HG03575 (cell line): ENCODE measurements at regions not wholly inside any gene's neighbourhood (a gene's known extent, or its start where the extent isn't known, plus 50 kb on each side); places are given as distances from the start of the nearest gene placed in this dataset.

ENCODE experiments used
- ATAC-seq: cut with Tn5 transposase; IDR thresholded peaks from one replicate; pipeline ENCODE4 v1.9.1; 2021; ENCODE audit not compliant: unreplicated experiment, insufficient number of reproducible peaks, low FRiP score; ENCODE audit errors: extremely low read depth

DNA sequence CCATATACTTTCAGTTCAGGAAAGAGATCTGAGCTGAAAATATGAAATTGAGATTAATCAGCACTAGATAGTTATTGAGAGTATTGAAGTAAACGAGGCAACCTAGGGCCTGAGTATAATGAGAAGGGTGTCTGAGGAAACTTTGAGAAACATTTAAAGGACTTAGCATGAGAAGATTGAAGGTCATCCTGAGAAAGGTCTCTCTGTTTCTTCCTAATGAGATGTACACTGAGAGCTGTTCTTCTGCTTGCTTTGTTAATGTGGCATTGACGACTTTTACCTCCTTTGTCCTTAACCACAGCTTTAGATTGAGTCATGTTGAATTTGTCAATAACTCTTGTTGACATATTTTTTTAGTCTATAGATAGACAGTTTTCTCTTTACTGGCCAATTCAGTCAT lies 145.1 kb upstream of the ACTBL2 start:
- no peak for ATAC-seq

DNA sequence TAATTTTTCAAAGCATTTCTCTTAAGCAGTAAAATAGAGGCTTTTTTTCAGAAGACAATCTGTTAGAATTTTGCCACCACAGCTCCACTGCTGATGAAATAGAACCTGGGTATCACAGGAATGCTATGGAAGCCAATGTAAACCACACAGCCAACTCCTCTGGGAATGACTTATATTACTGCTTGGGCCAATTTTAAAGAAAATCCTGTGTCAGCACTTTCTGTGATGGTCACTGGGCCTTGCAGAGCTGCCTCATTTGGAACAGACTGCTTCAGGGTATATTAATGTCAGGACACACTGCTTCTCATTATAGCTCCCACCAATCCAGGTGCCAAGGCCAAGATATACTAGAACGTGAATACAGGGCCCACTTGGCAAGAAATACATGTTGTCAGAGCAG lies 144.1 kb upstream of the ACTBL2 start:
- ATAC-seq = no peak

- ATAC-seq = no peak
These were observed 139.0 kb upstream of the ACTBL2 start for GRCh38 chr5:57621624-57622023.

DNA sequence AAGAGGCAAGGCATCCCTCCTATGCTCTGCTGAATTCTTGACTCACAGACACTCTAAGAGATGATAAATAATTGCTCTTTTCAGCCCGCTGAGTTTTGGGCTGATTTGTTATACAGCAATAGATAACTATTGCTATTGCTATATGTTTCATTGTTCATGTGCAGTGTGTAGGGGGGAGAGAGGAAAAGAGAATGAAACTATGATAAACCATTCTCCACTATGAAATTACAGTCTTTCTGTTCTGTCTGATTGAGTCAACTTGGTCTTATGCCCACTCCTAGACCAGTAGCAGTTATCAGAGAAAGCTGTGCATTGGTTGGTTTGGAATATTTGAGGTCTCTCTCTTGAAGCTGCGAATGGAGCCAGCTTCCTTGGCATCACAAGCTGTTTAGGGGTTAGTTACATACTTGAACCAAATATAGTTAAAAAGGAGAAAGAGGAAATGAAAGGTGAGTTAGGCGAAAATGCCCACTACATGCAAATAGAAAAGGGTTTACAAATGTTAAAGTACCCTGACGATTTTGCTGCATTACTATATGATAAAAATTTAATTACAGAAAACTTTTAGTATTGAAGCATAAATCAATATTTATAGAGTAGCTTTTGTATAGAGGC lies 136.3 kb upstream of the ACTBL2 start:
- ATAC-seq = no peak

DNA sequence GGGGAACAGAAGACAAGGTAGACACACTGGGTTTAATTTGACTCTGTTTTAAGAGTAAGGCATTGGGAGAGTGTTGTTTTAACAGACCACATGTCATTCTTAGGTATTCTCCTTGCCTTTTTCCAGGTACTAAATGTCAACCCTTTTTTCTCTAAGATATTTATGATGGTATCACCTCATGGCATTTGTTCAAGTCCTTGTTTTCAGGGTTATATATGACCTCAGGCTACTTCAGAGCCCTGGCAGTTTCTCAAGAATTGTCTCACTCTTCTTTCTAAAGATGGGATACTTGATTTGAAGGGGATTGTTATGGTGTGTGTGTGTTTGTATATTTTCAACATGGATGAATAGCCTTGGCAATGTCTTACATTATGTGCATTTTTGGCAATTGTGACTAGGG lies 131.1 kb upstream of the ACTBL2 start:
- no peak for ATAC-seq

DNA sequence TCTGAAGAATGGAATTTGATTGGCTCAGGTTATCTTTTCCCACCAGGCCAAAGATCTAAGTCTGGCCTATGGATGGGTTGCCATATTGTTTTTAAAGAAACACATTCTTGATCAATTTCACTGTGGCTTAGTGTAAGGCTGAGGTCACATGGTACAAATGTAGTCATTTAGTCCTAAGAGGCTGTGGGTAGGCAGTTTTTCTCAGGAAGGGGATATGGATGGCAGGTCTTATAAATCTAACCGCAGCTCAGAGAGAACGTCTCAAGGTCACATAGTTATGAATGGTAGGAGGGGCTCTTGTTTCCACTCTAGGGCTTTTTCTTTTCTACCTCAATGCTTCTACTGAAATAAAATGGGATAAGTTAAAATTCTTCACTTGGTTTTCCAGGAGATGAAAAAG lies 128.6 kb upstream of the ACTBL2 start:
- no peak for ATAC-seq

GRCh38 chr5:57608542-57608941 lies 125.9 kb upstream of the ACTBL2 start:
- ATAC-seq = no peak

GRCh38 chr5:57601996-57602395 lies 119.4 kb upstream of the ACTBL2 start:
- no peak for ATAC-seq

GRCh38 chr5:57600321-57600720 lies 117.7 kb upstream of the ACTBL2 start:
- no peak for ATAC-seq

DNA sequence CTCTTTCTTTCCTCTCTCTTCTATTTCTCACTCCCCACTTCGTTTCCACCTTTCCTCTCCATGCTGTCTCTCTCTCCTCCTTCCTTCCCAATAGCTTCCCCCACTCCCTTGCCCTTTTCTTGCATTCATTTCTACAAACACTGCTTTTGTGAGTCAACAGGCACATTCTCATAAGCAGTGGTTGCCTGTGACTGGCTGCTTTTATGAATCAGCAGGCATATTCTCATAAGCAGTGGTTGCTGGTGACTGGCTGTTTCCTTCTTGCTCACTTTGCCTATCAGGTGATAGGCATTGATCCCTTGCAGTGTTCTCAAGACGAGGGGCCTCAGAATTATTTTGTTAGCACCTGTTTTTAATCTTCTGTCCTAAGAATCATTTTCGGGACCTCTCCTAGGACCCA lies 116.1 kb upstream of the ACTBL2 start:
- ATAC-seq = no peak

- no peak for ATAC-seq
These were observed 115.5 kb upstream of the ACTBL2 start for GRCh38 chr5:57598097-57598496.

DNA sequence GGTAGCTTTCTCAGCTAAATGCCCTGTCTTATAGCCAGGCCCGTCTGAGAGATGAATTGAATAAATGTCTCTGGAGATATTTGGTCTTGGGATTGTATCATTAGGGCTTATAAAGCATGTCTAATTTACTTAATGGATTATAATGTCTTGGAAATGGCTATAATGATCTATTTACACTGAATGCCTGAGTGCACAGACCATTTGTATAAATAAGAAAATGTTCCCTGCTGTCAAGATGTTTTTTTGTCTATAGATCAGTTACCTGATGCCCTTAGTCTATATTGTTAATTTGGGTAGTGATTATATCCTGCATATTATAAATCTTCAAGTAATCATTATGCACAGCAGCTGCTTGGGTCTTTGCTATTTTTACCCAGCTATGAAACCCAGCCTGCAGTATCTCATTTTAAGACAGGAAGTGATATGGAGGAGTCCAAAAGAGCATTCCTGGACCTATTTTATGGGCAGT lies 112.9 kb upstream of the ACTBL2 start:
- ATAC-seq = no peak

DNA sequence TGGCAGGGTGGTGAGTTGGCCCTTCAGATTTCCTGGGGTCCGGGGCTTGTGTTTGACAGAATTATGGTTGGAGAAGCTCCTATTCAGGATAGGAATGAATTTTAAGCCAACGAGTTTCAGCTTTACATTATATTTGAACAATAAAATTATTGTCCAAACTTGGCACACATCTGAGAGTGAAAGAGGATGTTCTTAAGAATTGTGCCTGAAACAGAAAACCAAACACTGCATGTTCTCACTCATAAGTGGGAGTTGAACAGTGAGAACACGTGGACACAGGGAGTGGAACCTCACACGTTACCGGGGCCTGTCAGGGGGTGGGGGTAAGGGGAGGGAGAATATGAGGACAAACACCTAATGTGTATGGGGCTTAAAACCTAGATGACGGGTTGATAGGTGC lies 111.8 kb upstream of the ACTBL2 start:
- no peak for ATAC-seq

- no peak for ATAC-seq
These were observed 109.6 kb upstream of the ACTBL2 start for GRCh38 chr5:57592236-57592635.

DNA sequence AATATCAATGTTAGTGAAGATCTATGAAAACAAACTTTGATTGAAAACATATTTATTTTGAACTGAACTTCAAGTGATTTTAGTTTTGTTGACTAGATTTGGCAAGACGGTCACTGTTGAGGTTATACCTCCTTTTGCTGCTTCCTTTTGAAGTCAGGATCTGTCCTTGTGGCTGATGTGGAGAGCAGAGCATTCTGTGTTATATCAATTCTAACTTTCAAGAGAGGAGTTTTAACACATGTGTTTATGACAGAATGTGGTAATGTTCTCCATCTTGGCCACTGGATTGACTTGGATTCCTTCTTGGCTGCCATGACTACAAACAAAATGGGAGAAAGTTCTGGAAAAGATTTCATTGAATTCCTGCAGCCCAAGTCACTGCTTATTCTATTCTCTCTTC lies 104.0 kb upstream of the ACTBL2 start:
- ATAC-seq = no peak

DNA sequence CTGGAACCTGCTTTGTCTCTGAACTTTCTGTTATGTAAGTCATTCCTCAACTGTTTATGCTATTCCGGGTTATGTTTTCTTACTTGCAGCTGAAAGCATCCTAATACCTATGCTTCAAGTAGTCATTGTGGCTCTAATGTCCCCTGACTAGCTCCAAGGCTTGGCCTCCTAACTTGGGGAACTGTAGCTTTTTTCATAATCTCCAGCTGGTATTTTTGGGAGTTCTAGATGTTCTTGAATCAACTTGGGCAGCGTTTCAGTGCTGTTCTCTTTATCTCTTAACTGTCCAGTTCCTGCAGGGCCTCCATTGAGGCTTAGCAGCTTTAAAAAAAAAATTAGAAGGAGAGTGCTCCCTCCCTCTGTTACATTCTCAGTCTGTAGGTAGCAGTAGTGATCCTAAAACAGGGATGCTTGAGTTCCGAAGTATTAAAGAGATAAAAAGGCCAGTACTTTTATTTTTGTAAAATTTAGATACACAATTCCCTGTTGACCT lies 100.0 kb upstream of the ACTBL2 start:
- no peak for ATAC-seq

GRCh38 chr5:57581772-57582171 lies 99.2 kb upstream of the ACTBL2 start:
- ATAC-seq = no peak

DNA sequence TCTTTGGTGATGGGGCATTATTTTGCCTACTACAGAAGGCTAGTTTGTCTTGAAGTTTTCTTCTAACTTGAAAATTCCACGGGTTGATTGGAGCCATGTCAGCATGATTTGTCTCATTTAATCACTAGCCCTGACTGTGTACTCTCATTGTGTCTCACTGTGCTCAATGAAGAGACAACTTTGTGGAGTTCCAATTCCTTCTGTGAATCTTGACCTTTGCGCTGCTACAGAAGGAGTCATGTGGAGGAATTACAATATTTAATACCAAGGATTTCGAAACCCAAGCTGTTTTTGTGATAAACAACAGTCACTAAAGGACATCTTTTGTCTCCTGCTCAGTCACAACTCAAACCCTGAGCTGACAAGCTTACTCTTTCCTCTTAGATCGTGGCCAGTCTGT lies 98.6 kb upstream of the ACTBL2 start:
- ATAC-seq = no peak

DNA sequence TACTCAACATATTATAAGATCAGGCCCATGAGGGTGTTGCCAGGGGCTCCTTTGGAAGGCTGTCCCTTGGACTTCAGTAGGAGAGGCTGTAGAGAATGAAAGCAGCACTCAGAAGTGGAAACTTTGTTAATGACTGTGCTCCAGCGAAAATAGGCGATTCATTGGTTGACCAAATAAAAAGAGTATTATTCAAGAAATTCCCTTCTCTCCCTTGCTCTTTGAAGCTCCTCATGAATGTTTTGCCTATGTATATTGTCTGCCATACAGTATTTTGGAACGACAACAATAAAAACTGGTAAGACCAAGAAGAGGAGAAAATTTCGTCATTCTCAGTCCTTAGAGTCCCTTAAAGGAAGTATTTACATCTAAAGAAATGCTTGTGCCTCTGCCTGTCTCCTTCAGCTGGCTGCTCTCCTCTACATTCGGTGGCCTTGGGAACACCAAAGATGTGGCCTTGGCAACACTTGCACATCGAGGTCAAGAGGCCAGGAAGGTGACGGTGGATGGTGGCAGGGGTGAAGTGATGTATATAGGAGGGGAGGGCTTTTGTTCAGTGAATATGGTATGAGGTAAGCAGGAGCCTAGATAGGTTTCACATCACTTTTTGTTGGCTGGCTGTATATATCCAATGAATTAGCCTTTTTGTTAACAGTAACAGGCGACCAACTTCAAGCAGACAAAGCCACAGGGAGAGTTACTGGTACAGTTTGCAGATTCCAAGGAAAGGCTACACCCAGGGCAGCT lies 95.0 kb upstream of the ACTBL2 start:
- ATAC-seq = no peak

DNA sequence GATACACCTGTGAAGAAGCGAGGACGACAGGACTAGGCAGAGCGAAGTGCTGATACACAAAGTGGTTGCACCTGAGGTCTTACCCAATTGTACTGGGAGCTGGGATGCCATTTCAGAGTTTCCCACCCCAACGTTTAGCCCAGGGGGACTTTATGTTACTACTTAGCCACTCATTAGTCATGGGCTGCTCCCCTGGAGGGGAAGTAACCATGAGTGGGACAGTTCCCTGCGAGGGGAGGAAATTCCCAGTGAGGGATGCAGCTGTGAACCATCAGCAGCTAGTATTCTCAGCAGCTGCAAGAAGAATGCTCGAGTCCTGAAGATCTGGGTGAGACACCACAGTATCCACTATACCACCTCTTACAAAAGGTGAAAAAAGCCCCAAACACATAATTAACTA lies 93.7 kb upstream of the ACTBL2 start:
- no peak for ATAC-seq

DNA sequence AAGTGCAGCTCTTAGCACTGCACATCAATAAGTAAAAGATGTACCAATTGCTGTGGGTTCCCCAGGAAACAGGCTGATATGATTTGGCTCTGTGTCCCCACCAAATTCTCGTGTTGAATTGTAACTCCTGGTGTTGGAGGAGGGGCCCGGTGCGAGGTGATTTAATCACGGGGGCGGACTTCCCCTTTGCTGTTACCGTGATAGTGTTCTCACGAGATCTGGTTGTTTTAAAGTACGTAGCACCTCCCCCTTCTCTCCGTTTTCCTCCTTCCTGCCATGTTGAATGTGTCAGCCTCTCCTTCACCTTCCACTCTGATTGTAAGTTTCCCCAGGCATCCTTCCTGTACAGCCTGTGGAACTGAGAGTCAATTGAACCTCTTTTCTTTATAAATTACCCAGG lies 93.2 kb upstream of the ACTBL2 start:
- no peak for ATAC-seq
